Vagina (tissue), 2 donors: ENCODE measurements at regions not wholly inside any gene's neighbourhood (a gene's known extent, or its start where the extent isn't known, plus 50 kb on each side); places are given as distances from the start of the nearest gene placed in this dataset.
A peak's percentile ranks its signal among the peaks of the same experiment; 100 is the strongest.

Source experiments
- DNase-seq, 2 donors: peaks; one replicate each; pipeline ENCODE4 v3.0.0-alpha.2; 2017; ENCODE audit errors: extremely low spot score in 2 of 2
- H3K27ac ChIP-seq: fragments of 200-600 bp; sonication (generic); one replicate; pipeline ENCODE4 v1.5.1; 2019
- H3K27me3 ChIP-seq: fragments of 200-600 bp; sonication (generic); one replicate; pipeline ENCODE4 v1.5.1; 2019
- H3K36me3 ChIP-seq, 2 donors: fragments of 200-600 bp; sonication (generic); one replicate each; pipeline ENCODE4 v1.5.1; 2017 to 2019
- H3K4me1 ChIP-seq: fragments of 200-600 bp; sonication (generic); one replicate; pipeline ENCODE4 v1.5.1; 2019
- H3K4me3 ChIP-seq, 2 donors: fragments of 200-600 bp; sonication (generic); 1 replicate in 1 of 2; 2 replicates in 1 of 2; pipeline ENCODE4 v1.5.1; 2016 to 2019
- H3K9me3 ChIP-seq: fragments of 200-600 bp; sonication (generic); one replicate; pipeline ENCODE4 v1.5.1; 2019
- CTCF ChIP-seq, 3 experiments: fragments of 450-650 bp in 2 of 3; fragments of 200-600 bp in 1 of 3; sonication (generic) in 1 of 3; IDR thresholded peaks; one replicate each; pipeline ENCODE4 v1.5.1; 2017 to 2019; ENCODE audit warnings: antibody characterized with exemption in 3 of 3, mild to moderate bottlenecking in 2 of 3, moderate library complexity in 2 of 3
- POLR2A ChIP-seq, 2 donors: fragments of 450-650 bp; IDR thresholded peaks; one replicate each; pipeline ENCODE4 v1.6.1; 2017; ENCODE audit warnings: antibody characterized with exemption in 2 of 2, mild to moderate bottlenecking in 2 of 2, moderate library complexity in 2 of 2
- POLR2AphosphoS5 ChIP-seq, 2 donors: sonication (generic); formaldehyde crosslinking; IDR thresholded peaks; one replicate each; pipeline ENCODE4 v1.9.0; 2017; ENCODE audit warnings: antibody characterized with exemption in 2 of 2, mild to moderate bottlenecking in 2 of 2, low read depth in 1 of 2; ENCODE audit not compliant: insufficient read depth in 1 of 2
- intact Hi-C: fragments of 100-400 bp; cut with DNase I; formaldehyde crosslinking; loops from one replicate; pipeline ENCODE4 v1.15.1; 2023

DNA sequence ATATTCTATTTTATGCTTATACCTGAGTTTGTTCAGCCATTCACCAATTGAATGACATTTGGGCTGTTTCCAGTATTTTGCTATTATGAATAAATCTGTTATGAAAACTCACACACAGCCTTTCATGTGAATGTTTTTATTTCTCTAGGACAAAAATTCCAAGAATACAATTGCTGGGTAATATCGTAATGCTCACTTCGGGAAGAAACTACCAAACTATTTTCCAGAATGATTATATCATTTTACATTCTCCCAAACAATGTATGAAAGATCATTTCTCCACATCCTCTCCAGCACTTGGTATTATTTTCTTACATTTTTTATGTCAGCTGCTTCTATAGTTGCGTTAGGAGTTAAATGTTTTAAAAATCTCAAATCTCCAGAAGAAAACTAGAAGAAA, 58.3 kb upstream of the LHFPL2 start:
- H3K4me1 ChIP-seq, result no peaks in the 10 kb centered on the region
- H3K4me3 ChIP-seq, result no peak overlapping the region
- H3K36me3 ChIP-seq, result no peaks in the 10 kb centered on the region
- H3K27me3 ChIP-seq, result no peaks in the 10 kb centered on the region
- DNase-seq, result no peak
- TF ChIP-seq POLR2A (IDR thresholded peaks at IDR 0.05) (no peak), POLR2AphosphoS5 (IDR thresholded peaks at IDR 0.05; ENCODE audit: insufficient read depth in 1 of 2, low read depth in 1 of 2) (no peak), CTCF (IDR thresholded peaks at IDR 0.05) (no peak)
- intact Hi-C loops, result no loop called here
- H3K27ac ChIP-seq, result no peak overlapping the region
- H3K9me3 ChIP-seq, result no peaks in the 10 kb centered on the region

GRCh38 chr5:78706381-78706780, 57.8 kb upstream of the LHFPL2 start:
- intact Hi-C loops, result no loop called here
- no peak for DNase-seq
- Histone ChIP-seq H3K36me3 (no peaks in the 10 kb centered on the region), H3K27ac (no peak overlapping the region), H3K4me3 (no peak overlapping the region), H3K27me3 (no peaks in the 10 kb centered on the region), H3K4me1 (no peaks in the 10 kb centered on the region), H3K9me3 (no peaks in the 10 kb centered on the region)
- TF ChIP-seq POLR2A (IDR thresholded peaks at IDR 0.05), result no peak
- no peak for TF ChIP-seq POLR2AphosphoS5 (IDR thresholded peaks at IDR 0.05; ENCODE audit: insufficient read depth in 1 of 2, low read depth in 1 of 2)

DNA sequence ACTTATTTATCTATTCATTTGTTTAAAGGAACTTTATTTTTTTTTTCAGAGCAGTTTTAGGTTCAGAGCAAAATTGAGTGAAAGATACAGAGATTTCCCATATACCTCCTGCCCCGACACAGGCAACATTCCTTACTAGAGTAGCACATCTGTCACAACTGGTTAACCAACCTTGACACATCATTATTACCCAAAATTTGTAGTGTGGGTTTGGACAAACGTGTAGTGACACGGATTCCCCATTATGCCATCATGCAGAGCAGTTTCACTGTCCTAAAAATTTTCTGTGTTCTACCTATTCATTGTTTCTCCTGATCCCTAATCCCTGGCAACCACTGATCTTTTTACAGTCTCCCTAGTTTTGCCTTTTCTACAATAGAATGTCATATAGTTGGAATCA, 57.3 kb upstream of the LHFPL2 start:
- Histone ChIP-seq H3K4me1 (no peaks in the 10 kb centered on the region), H3K9me3 (no peaks in the 10 kb centered on the region), H3K4me3 (no peak overlapping the region), H3K36me3 (no peaks in the 10 kb centered on the region), H3K27me3 (no peaks in the 10 kb centered on the region), H3K27ac (no peak overlapping the region)
- no peak for DNase-seq
- intact Hi-C loops, result no loop called here
- TF ChIP-seq POLR2A (IDR thresholded peaks at IDR 0.05) (no peak), CTCF (IDR thresholded peaks at IDR 0.05) (no peak), POLR2AphosphoS5 (IDR thresholded peaks at IDR 0.05; ENCODE audit: insufficient read depth in 1 of 2, low read depth in 1 of 2) (no peak)

GRCh38 chr5:78701795-78702410, 53.3 kb upstream of the LHFPL2 start:
- no peaks in the 10 kb centered on the region for H3K27me3 ChIP-seq
- no peak overlapping the region for H3K27ac ChIP-seq
- no peaks in the 10 kb centered on the region for H3K36me3 ChIP-seq
- intact Hi-C loops, result no loop called here
- DNase-seq, result no peak
- H3K9me3 ChIP-seq, result no peaks in the 10 kb centered on the region
- no peak overlapping the region for H3K4me3 ChIP-seq
- no peak for TF ChIP-seq POLR2A (IDR thresholded peaks at IDR 0.05)
- no peak for TF ChIP-seq POLR2AphosphoS5 (IDR thresholded peaks at IDR 0.05; ENCODE audit: insufficient read depth in 1 of 2, low read depth in 1 of 2)
- no peaks in the 10 kb centered on the region for H3K4me1 ChIP-seq

DNA sequence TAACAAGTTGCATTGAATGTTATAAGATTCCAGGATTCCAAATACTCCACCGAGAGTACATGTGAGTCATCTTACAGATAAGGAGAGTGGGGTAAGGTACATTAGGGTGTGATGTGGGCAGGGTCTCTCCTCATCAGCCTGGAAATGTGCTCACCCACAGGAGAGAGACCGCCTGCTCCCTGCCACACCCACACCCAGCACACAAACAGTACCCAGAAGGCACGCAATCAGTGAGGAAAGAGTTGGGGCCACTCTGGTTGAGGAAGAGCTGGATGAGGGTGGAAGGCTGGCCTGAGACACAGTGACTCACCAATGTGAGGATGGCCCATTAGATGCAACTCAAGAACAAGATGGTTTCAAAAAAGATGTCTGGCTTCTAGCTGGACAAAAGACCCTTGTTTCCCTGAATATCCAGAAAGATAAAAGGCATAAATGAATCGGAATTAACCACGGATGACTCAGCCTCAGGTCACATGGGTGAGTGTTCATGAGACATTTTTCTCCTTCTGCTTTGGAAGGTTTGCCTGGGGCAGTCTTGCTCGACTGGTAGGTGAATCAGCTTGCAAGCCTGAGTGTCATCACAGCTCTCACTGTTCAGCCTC, 51.1 kb upstream of the LHFPL2 start:
- H3K27me3 ChIP-seq, result no peaks in the 10 kb centered on the region
- H3K4me1 ChIP-seq, result no peaks in the 10 kb centered on the region
- H3K4me3 ChIP-seq, result no peak overlapping the region
- no peak for TF ChIP-seq POLR2A (IDR thresholded peaks at IDR 0.05)
- peak in 1 of 2 donors; percentile 63 for TF ChIP-seq POLR2AphosphoS5 (IDR thresholded peaks at IDR 0.05; ENCODE audit: insufficient read depth in 1 of 2, low read depth in 1 of 2)
- TF ChIP-seq CTCF (IDR thresholded peaks at IDR 0.05), result no peak
- H3K36me3 ChIP-seq, result no peaks in the 10 kb centered on the region
- H3K9me3 ChIP-seq, result no peaks in the 10 kb centered on the region
- intact Hi-C loops, result no loop called here
- no peak overlapping the region for H3K27ac ChIP-seq
- no peak for DNase-seq

- intact Hi-C loops, result no loop called here
- Histone ChIP-seq H3K36me3 (no peaks in the 10 kb centered on the region), H3K27me3 (no peaks in the 10 kb centered on the region), H3K27ac (no peak overlapping the region), H3K4me3 (no peak overlapping the region), H3K9me3 (no peaks in the 10 kb centered on the region), H3K4me1 (no peaks in the 10 kb centered on the region)
- TF ChIP-seq POLR2AphosphoS5 (IDR thresholded peaks at IDR 0.05; ENCODE audit: insufficient read depth in 1 of 2, low read depth in 1 of 2), result no peak
- TF ChIP-seq POLR2A (IDR thresholded peaks at IDR 0.05), result no peak
- no peak for TF ChIP-seq CTCF (IDR thresholded peaks at IDR 0.05)
- no peak for DNase-seq
These were observed 49.7 kb upstream of the LHFPL2 start for GRCh38 chr5:78698191-78698791.
